ENCODE measurements at regions not wholly inside any gene's neighbourhood (a gene's known extent, or its start where the extent isn't known, plus 50 kb on each side); places are given as distances from the start of the nearest gene placed in this dataset.

GRCh38 chr15:95538693-95539092, 791.8 kb upstream of the NR2F2 start:
- Histone ChIP-seq H3K79me1 (ENCODE audit: low read depth, low read length) (no peaks in the 10 kb centered on the region), H2BK5ac (ENCODE audit: low read depth, low read length) (no peak overlapping the region), H3K18ac (ENCODE audit: extremely low read depth, low read length) (no peak overlapping the region), H3K27ac (ENCODE audit: low read depth, low read length) (no peak overlapping the region), H3K79me2 (ENCODE audit: control insufficient read depth in 1 of 2, insufficient read depth in 2 of 2, low read length in 2 of 2) (no peaks in the 10 kb centered on the region), H2BK15ac (ENCODE audit: low read length) (no peak overlapping the region), H3K9me3 (ENCODE audit: insufficient read depth in 2 of 2, low read depth in 1 of 2, low read length in 1 of 2) (no peaks in the 10 kb centered on the region), H2BK12ac (ENCODE audit: low read depth, low read length) (no peak overlapping the region), H2BK20ac (ENCODE audit: low read length) (no peak overlapping the region), H3K56ac (replicated peaks; ENCODE audit: insufficient read length, low read depth, low read length) (no peak overlapping the region), H3K4me2 (ENCODE audit: insufficient read depth in 1 of 2, low read depth in 2 of 2, low read length in 2 of 2) (no peak overlapping the region), H3K27me3 (replicated peaks in 1 of 4; ENCODE audit: control insufficient read depth in 3 of 4, extremely low read depth in 1 of 4, insufficient read depth in 3 of 4, low read length in 3 of 4) (no peaks in the 10 kb centered on the region), H2AFZ (ENCODE audit: low read length) (no peak overlapping the region), H3K14ac (ENCODE audit: insufficient read length) (no peak overlapping the region), H3K4me1 (replicated peaks in 1 of 4; ENCODE audit: control insufficient read depth in 3 of 4, insufficient read depth in 4 of 4, low read length in 3 of 4) (no peaks in the 10 kb centered on the region), H4K8ac (ENCODE audit: extremely low read depth, insufficient read depth, low read length) (no peak overlapping the region), H3K9ac (replicated peaks in 1 of 4; ENCODE audit: extremely low read depth in 1 of 4, low read depth in 3 of 4, low read length in 3 of 4) (no peak overlapping the region), H4K5ac (ENCODE audit: insufficient read length, low read depth, low read length) (no peak overlapping the region), H2AK5ac (ENCODE audit: low read depth, low read length) (no peak overlapping the region), H3K4ac (replicated peaks; ENCODE audit: insufficient read length, low read depth, low read length) (no peak overlapping the region), H2BK120ac (replicated peaks; ENCODE audit: low read depth, low read length) (no peak overlapping the region), H3K23ac (ENCODE audit: insufficient read length) (no peak overlapping the region), H4K91ac (replicated peaks; ENCODE audit: insufficient read length, low read length) (no peak overlapping the region), H3K4me3 (ENCODE audit: extremely low read depth in 1 of 4, insufficient read depth in 2 of 4, low read depth in 3 of 4, low read length in 4 of 4) (no peak overlapping the region), H3K36me3 (ENCODE audit: control insufficient read depth in 2 of 4, insufficient read depth in 4 of 4, low read length in 3 of 4) (no peaks in the 10 kb centered on the region), H4K20me1 (replicated peaks in 1 of 2; ENCODE audit: control insufficient read depth in 1 of 2, insufficient read depth in 2 of 2, low read length in 2 of 2) (no peaks in the 10 kb centered on the region), H3K23me2 (ENCODE audit: low read depth, low read length) (no peaks in the 10 kb centered on the region)
- ChIA-PET CTCF (ENCODE audit: partially characterized antibody) (interaction anchor here (0.6 kb wide), 1 partner anchor 113 kb away, joined by 3 read pairs; no protein-coding TSS in a partner anchor), POLR2A (ENCODE audit: partially characterized antibody) (no interaction called here)
- DNase-seq (ENCODE audit: low read depth in 1 of 2, low spot score in 2 of 2) (no peak), FAIRE-seq (no peak)
- 92% methylated on average over 4 of the region's 5 CpGs; no CpG with 5 or more reads in 1 of the 2 experiments for WGBS, 2 experiments (ENCODE audit: extremely low coverage in 1 of 2, insufficient coverage in 1 of 2, insufficient read length in 1 of 2, insufficient replicate concordance in 2 of 2, low coverage in 1 of 2, low lambda C conversion rate in 2 of 2, missing lambda C conversion rate in 1 of 2)
- no peak for TF ChIP-seq EGR1 (IDR thresholded peaks at IDR 0.05; ENCODE audit: borderline replicate concordance, low read depth, low read length)
- no peak for TF ChIP-seq KDM1A (IDR thresholded peaks at IDR 0.05; ENCODE audit: borderline replicate concordance, low read length)
- TF ChIP-seq TAF1 (IDR thresholded peaks at IDR 0.05; ENCODE audit: low read depth, low read length): no peak
- no peak for TF ChIP-seq CBX5 (IDR thresholded peaks at IDR 0.05; ENCODE audit: low read depth, low read length)
- TF ChIP-seq BACH1 (IDR thresholded peaks at IDR 0.05; ENCODE audit: low read length): no peak
- no peak for TF ChIP-seq CHD1 (IDR thresholded peaks at IDR 0.05; ENCODE audit: low read depth, low read length)
- no peak for TF ChIP-seq RFX5 (IDR thresholded peaks at IDR 0.05; ENCODE audit: borderline replicate concordance, low read depth, low read length)
- TF ChIP-seq EP300 (IDR thresholded peaks at IDR 0.05; ENCODE audit: borderline replicate concordance in 1 of 2, low read depth in 2 of 2, low read length in 2 of 2): no peak
- no peak for TF ChIP-seq SUZ12 (IDR thresholded peaks at IDR 0.05; ENCODE audit: low read length)
- TF ChIP-seq BRCA1 (IDR thresholded peaks at IDR 0.05; ENCODE audit: low read depth, low read length): no peak
- no peak for TF ChIP-seq ZNF274 (IDR thresholded peaks at IDR 0.05; ENCODE audit: borderline replicate concordance, extremely low read depth, low read length)
- no peak for TF ChIP-seq SIRT6 (IDR thresholded peaks at IDR 0.05; ENCODE audit: low read length)
- no peak for TF ChIP-seq BCL11A (IDR thresholded peaks at IDR 0.05; ENCODE audit: low read depth in 2 of 2, low read length in 2 of 2)
- TF ChIP-seq SIX5 (IDR thresholded peaks at IDR 0.05; ENCODE audit: low read depth, low read length): no peak
- TF ChIP-seq RAD21 (IDR thresholded peaks at IDR 0.05 in 1 of 2, conservative IDR thresholded peaks at IDR 0.05 in 1 of 2; ENCODE audit: low read depth in 2 of 2, low read length in 2 of 2): no peak
- TF ChIP-seq CBX8 (IDR thresholded peaks at IDR 0.05; ENCODE audit: borderline replicate concordance, low read depth, low read length): no peak

Data from H1 (cell line).